CD1c-positive myeloid dendritic cell (primary cell): ENCODE measurements at regions not wholly inside any gene's neighbourhood (a gene's known extent, or its start where the extent isn't known, plus 50 kb on each side); places are given as distances from the start of the nearest gene placed in this dataset.
"Not testable (repeated sequence)": the region's sequence is repeated elsewhere in the genome, so short reads cannot be mapped to it uniquely, and the experiment has no call there.

Source experiments
- DNase-seq: peaks from one replicate; pipeline ENCODE4 v3.0.0-alpha.2; 2016; ENCODE audit errors: extremely low spot score

DNA sequence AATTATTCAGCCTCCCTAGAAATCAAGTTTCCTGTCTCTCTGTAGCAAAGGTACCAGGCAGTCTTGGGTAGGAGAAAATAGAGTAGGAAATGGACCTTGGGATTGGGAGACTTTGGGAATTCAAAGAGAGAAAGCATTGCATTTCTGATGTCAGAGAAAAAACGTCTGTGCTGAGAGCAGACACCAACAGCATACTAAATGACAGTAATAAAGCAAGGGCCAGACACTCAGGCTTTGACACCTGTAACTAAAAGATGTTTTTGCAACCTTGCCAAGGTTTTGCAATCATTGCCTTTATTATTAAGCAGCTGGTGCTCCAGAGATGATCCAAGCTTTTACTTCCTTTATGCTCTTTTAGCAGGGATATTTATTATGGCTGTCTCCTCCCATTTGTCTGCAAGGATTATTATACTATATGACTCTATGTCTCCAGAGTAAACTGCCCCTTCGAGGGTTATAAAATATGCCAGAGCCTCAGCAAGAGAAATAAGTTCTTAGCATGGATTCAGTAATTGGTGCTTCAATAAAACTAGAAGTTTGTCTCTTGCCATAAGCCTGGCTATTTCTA, 85.2 kb upstream of the GRAMD1B start:
- no peak for DNase-seq

DNA sequence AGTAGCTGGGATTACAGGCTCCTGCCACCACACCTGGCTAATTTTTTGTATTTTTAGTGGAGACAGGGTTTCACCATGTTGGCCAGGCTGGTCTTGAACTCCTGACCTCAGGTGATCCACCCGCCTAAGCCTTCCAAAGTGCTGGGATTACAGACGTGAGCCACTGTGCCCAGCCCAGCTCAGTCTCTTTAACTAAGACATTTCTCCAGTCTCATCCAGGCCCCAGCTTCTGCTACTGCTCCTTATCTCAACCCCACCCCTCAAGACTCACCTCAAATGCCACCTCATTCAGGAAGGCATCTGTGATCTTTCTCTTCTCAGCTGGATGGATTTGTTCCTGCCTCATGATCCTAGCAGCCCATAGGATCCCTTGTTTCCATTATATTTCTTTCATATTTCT, 85.9 kb upstream of the GRAMD1B start:
- not testable (repeated sequence) for DNase-seq

DNA sequence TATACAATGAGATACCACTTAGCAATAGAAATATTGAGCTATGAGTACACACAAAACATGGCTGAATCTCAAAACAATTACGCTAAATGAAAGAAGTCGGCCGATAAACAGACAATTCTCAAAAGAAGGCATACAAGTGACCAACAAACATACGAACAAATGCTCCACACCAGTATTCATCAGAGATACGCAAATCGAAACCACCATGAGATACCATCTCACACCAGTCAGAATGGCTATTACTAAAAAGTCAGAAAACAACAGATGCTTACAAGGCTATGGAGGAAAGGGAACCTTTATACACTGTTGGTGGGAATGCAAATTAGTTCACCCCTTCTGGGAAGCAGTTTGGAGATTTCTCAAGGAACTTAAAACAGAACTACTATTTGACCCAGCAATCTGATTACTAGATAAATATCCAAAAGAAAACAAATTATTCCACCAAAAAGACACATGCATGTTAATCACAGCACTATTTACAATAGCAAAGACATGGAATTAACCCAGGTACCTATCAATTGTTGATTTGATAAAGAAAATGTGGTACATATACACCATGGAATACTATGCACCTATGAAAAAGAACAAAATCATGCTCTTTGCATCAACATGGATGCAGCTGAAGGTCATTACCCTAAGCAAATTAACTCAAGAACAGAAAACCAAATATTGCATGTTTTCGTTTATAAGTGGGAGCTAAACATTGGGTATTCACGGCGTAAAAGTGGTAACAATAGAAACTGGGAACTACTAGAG, 90.9 kb upstream of the GRAMD1B start:
- DNase-seq = no peak

DNA sequence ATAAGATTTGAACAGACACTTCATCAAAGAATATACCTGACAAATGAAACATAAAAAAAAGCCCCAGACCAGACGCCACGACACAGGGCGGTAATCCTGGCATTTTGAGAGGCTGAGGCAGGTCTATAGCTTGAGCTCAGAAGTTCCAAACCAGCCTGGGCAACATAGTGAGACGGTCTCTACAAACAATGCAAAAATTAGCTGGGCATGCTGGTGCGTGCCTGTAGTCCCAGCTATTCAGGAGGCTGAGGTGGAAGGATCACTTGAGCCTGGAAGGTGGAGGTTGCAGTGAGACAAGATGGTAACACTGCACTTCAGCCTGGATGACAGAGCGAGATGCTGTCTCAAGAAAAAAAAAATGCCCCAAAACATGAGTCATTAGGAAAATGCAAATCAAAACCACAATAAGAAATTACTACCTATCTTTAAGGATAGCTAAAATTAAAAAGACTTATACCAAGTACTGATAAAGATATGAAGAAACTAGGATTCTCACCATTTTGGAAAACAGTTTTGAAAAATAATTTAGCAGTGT, 91.7 kb upstream of the GRAMD1B start:
- no peak for DNase-seq

DNA sequence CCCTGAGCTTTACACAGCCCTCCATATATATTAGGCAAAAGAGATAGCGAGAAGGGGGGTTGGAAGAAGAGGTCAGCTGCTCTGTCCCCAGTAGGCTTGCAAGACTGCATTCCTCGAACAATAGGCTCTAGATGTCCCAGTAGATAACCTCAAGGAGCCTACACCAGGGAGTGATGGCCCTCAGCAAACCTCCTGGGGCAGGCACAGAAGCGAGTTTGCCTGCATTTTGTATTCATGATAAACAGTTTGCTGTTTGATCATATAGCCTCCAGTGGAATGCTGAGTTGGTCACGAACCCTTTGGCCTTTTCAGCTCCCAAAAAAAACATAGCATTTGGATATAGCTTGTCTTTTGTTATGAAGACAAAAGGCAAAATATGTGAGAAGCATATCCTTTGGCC, 95.1 kb upstream of the GRAMD1B start:
- DNase-seq = no peak

DNA sequence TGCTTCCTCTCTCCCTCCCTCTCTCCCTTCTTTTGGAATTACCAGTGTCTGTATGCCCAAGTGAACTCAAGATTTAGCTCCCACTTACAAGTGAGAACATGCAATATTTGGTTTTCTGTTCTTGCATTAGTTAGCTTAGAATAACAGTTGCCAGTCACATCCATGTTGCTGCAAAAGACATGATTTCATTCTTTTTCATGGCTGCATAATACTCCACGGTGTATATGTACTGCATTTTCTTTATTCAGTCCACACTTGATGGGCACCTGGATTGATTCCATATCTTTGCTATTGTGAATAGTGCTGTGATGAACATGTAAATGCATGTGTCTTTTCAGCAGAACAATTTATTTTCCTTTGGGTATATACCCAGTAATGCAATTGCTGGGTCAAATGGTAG, 97.5 kb upstream of the GRAMD1B start:
- DNase-seq = not testable (repeated sequence)

DNA sequence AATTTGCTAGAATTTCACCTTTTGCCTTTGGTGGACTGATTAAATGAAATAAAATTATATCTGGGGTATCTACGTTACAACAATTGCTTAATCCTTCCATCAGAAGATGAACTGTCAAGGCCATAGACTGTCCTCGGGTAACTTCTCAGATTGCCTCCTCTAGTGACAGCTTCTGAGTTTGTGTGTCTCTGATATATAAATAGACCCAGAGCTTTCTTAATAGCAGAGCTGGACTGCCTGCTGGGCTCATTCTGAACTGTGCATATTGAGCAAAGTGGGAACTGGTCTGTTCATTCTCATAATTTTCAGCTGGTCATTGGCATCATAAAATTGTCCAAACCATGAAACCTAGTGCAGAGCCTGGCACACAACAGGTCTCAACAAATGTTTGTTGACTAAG, 99.1 kb upstream of the GRAMD1B start:
- no peak for DNase-seq

DNA sequence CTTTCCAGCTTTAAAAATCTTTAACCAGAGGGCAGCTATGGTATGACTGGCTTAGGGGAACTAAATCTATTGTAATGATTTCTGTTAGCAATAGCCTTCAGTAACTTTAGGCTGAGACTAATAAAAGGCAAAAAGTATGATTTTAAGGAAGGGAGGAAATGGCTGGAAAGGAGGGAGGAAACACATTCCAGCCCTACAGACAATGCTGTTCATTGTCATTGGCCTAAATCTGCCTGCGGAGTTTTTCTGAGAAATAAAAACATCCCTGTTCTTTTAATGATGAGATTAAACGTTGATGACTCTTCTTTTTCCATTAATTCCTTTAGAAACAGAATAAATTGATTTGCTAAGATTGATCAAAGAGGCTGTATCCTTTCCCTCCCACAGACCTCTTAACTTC, 99.6 kb upstream of the GRAMD1B start:
- no peak for DNase-seq

DNA sequence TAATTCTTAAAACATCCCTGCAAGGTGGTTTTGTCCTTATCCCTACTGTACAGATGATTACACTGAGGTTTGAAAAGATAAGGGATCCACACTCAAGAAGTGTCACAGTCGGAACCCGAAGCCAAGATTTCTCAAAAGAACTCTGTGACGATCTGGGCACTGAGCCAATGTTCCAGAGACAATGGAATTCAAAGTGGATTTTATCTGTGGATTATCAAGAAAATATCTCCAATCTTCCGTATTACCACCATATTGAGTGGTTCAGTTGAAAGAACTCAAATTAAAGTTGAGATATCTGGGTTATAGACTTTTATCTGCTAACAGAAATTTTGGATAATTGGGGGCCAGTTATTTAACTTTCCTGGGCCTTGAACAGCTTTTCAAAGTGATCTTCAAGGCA, 100.0 kb upstream of the GRAMD1B start:
- no peak for DNase-seq

DNA sequence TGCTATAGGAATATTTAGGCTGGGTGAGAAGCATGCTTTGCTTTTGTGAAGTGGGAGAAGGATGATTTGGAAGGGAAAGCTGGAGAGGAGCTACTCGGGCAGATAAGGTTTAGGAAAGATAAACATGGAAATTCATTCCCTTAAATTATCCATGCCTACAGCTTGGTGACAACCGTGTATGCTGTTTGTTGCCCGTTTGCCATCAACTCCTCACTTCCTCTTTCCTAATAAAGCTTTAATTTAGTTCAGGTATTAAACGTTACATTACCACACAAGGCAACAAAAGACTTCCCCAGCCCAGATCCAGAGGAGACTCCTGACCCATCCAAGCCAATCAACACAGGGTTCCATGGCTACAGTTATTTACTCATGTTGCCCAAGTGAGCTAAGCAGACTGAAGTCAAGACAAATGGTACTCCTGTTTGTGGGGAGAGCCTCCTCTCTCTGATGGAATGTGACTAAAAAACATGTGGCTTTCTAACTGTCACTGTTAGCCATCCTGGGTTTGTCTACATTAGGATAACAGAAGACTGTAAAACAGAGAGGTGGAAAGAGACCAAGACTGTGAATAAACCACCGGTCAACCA, 101.7 kb upstream of the GRAMD1B start:
- DNase-seq = no peak

DNA sequence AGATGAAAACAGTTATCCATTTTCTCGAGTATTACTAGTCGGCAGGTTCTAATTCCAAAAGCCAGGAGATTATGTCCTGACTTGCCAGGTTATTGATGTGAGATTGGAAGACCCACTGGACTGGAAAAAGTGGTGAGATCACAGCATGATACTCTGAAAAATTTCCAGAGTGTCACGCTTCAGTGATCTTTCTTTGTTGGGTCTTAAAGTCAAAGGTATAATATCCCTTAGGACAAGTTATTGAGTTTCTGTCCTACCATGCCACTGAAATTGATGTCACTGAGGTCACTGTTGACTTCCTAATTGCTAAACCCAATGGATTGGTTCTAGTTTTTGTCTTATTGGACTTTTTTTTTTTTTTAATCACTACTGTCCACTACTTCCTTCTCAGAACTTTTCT, 104.5 kb upstream of the GRAMD1B start:
- no peak for DNase-seq

DNA sequence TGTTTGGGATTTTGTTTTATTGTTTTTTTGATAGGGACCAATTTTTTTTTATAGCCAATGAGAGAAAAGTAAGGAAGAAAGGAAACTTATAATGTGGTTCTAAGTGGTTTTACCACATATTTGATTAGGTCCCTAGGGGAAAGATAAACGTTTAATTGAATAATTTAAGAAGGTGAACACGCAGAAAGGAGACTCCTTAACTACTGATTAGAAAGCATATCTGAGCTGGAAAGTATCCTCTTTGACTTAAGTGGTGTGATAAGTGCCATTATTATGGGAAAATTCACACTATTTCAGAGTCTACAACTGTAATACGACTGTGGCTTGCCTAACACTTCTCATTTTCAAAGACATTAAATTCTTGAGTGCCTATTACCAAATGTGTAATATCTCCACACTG, 106.5 kb upstream of the GRAMD1B start:
- DNase-seq = no peak

DNA sequence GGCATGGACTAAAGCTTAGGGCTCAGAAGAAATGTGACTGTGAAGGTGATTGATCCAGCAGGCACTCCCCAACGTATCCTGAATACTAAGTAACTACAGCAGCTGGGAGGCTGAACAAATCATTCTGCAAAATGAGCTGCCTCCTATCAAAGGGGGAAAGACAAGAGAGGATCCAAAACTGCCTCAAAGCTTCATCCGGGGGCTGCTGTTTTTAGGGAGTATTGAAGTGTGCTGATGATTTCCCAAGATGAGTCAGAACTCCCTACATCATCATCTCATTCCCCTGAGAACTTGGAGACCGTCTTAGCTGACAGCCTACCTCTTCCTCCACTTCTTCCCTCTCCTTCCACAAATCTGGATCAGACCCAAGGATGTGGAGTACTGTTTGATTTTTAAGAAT, 108.4 kb upstream of the GRAMD1B start:
- no peak for DNase-seq

DNA sequence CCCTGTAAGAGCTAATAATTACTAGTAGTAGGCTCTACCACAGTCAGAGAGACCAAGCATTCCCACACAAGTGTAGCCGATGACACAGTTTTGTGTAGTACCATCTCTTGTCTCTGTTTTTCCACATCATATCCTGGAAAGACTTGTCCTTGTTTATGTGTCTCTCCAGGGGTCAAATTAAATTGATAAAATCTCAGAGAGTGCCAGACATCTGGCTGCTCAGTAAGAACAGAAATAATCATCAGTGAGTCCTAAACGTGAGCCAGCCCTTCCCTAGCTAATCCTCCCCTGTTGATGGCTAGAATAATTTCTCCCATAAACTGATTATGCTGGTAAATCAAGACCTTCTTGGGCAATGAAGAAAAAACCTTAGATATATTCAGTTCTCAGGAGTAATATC, 111.4 kb upstream of the GRAMD1B start:
- DNase-seq = no peak

DNA sequence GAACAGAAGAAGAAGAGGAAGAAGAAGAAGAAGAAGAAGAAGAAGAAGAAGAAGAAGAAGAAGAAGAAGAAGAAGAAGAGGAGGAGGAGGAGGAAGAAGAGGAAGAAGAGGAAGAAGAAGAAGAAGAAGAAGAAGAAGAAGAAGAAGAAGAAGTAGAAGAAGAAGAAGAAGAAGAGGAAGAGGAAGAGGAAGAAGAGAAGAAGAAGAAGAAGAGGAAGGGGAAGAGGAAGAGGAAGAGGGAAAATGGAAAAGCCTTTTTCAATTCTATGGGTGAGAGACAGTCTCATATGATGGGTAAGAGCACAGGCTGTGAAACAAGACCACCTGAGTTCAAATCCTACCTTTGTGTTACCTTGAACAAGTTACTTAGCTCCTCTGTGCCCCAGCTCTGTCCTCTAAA, 111.9 kb upstream of the GRAMD1B start:
- not testable (repeated sequence) for DNase-seq

DNA sequence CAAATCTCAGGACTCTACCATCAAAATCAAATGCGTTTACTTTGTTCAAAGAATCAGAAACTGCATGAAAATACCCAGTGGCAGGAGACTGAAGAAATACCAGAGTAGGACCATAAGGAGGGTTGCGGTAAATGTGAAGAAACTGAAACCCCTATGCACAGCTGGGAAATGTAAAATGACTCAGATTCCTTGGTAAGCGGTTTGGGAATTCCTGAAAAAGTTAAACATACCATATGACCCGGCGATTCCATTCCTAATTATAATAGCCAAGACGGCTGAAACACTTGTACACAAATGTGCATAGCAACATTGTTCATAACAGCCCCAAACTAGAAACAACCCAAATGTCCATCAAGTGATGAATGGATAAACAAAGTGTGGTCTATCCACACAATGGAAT, 114.1 kb upstream of the GRAMD1B start:
- DNase-seq = no peak

DNA sequence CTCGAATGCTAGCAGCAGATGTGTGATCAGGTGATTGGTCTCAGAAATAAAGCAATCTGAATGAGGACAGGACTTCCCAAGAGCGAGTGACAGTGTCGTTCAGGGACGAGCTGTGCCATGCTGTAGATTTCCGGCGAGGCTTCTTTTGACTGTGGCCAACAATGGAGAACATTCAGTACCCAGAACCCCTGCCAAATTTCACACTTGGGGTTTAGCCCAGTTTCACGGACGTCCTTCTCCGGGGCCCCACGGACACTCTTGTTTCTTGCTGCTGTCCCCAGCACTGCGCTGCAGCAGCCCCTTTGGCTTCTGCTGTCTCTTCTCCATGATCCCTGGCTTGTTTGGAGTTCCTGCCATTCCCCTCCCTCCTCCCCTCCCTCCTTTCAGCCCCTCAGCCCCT, 115.1 kb upstream of the GRAMD1B start:
- no peak for DNase-seq

DNA sequence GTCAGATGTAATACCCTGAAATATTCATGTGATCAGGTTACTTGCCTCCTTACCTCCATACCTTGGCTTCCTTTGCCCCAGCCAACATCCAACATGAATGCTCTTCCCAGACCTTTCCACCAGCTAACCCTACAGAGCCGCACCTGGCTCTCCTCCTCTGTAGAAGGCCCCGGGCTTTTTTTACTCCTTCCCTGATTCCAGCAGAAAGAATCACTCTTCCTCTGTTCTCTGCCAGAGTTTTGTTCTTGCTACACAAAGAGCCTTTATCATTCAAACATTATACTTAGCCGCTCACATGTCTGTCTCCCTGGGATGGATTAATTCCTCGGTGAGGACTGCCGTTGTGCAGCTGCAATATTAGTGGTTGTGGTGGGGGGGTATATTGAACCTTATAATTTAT, 116.8 kb upstream of the GRAMD1B start:
- DNase-seq = no peak

DNA sequence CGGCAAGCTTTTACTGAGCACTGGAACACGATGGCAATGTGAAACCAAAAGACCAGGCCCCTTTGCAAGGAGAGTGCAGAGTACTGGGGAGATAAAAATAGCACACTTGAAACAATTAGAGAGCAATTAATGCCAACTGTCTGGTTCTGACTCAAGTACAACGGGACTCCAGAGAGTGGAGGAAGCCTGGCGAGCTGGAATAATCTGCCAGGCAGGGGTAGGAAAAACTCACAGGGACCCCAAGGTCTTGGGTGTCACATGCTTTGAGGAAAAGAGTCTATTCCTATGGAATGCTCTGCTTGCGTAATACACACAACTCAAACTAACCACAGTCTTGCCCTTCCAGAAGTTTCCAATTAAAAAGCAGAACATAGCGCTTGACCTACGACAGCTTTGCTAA, 113.0 kb upstream of the CLMP start:
- no peak for DNase-seq

DNA sequence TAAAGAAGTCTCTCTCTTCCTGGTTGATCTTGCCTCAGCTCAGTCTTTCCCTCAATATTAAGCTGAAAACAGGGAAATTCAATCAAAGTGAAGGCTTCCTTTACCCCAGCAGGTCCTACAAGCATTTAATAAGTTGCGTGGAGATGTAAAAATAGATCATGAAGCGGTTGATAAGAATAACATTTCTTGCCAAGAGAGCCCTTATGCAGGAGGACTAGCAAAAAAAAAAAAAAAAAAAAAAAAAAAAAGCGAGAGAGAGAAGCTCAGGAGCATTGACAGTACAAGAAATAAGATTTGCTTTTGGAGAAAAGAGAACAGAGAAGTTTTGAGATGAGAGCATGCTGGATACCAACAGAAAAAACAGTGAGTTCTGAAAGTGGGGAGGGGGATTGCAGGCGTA, 112.2 kb upstream of the CLMP start:
- DNase-seq = no peak

DNA sequence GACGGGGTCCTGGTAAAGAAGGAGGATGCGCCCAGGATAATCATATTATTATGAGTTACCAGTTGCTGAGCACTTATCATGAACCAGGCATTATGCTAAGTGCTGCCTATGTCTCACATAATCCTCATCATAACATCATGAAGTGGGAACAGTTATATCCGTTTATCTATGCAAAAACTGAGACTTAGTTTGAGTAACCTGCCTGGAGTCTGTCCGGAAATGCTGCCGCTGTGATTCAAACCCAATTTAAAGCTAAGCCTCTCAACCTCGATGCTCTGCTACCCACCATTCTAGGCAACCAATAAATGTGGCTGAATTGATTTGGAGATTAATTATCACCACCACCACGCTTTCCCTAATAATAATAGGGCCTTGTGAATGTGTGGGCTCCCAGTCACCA, 111.5 kb upstream of the CLMP start:
- no peak for DNase-seq

DNA sequence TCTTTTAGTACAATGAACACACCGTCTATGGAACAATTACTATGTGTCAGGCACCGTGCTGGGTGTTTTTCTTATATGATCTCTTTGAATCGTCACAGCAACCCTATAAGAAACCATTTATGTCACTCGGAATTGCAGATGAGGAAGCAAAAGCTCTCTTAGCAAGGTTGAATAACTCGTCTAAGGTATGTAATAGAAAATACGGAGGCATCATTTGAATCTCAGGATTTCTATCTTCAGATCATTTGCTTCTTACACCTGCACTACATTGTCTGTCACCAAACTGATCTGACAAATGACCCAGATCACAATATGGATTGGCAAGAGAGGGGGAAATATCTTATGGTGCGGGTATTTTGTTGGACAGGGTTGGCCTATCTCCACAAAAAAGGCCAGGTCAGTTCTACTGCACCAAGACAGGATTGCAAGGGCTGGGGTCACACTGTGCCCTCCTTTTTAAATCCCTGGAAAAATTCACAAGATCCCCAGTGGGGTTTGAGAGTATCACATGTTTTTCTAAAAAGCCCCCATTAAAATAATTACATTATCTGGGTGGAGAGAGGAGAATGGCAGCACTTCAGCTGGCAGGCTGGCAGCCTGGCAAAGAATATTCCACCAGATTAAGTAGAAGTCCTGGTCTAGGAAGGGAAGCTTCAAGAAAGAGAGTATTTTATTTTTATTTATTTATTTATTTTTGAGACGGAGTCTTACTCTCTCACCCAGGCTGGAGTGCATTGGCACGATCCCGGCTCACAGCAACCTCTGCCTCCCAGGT, 110.7 kb upstream of the CLMP start:
- DNase-seq = no peak
